Activated T-helper 2 cell treated with anti-CD3 and anti-CD28 coated beads, Interferon-gamma antibody, Interleukin-2, Interleukin-4, amounts not matched to agents 10 μg/mL and 5 μg/mL and 100 μg/mL, durations not matched to agents 14 hours and 24 hours and 36 hours (primary cell): ENCODE measurements at regions not wholly inside any gene's neighbourhood (a gene's known extent, or its start where the extent isn't known, plus 50 kb on each side); places are given as distances from the start of the nearest gene placed in this dataset.
"Not testable (repeated sequence)": the region's sequence is repeated elsewhere in the genome, so short reads cannot be mapped to it uniquely, and the experiment has no call there.

ENCODE experiments used
- DNase-seq: peaks from one replicate; pipeline ENCODE4 v3.0.0; 2021; ENCODE audit warnings: low spot score
- H3K27ac Mint-ChIP-seq: one replicate; pipeline ENCODE4 v1.8.0; 2021; ENCODE audit warnings: mixed read lengths
- H3K27me3 Mint-ChIP-seq: one replicate; pipeline ENCODE4 v1.8.0; 2021; ENCODE audit warnings: low read depth, mixed read lengths
- H3K36me3 Mint-ChIP-seq: one replicate; pipeline ENCODE4 v1.8.0; 2021; ENCODE audit warnings: low read depth, mixed read lengths
- H3K4me1 Mint-ChIP-seq: one replicate; pipeline ENCODE4 v1.8.0; 2021; ENCODE audit warnings: low read depth, mixed read lengths
- H3K4me3 Mint-ChIP-seq: one replicate; pipeline ENCODE4 v1.8.0; 2021; ENCODE audit warnings: low read depth, mild to moderate bottlenecking, moderate library complexity, mixed read lengths
- H3K9me3 Mint-ChIP-seq: one replicate; pipeline ENCODE4 v1.8.0; 2021; ENCODE audit warnings: mixed read lengths
- intact Hi-C: fragments of 100-400 bp; cut with micrococcal nuclease; formaldehyde crosslinking; loops from one replicate; pipeline ENCODE4 v1.15.1; 2023

DNA sequence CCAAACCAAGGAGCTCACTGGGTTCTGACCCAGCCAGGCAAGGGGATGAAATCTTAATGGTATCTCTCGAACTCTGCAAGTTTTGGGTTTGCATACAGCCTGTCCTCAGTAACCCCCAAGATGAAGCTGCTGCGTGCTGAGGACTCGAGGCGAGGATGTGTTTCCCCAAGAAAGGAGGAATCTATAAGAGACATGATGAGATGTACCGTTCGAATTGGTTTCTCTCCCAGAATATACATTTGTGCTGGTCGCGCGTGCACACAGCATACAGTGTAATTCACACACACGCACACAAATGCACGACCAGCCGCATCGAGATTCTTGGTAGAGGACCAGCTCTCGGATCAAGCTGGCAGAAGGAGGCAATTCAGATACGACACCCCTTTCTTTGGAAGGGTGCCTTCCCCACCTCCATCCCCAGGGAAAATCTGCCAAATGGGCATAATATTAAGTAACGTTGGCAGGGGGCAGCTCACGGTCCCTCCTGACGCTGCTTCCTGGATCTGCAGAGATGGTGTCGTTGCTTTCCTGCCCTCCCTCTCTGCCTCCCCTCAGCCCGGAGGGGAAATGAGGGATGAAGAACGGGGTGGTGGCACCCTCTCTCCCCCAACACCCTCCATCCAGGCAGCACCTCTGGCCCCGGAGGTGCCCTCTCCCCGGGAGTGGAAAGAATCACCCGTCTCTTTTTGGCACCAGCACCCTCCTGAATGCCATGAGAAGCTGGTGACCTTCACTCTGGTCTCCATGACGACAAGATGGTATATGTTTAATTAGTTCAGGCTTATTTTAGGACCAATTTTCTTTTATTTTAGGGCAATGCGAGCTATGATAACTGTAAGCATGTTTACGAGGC, 310.2 kb downstream of the ZNF536 start:
- Mint-ChIP-seq H3K27ac (no peak overlapping the region), H3K9me3 (no peaks in the 10 kb centered on the region), H3K36me3 (no peaks in the 10 kb centered on the region), H3K4me3 (no peak overlapping the region), H3K27me3 (peaks cover 11% of the 10 kb centered on the region), H3K4me1 (no peaks in the 10 kb centered on the region)
- intact Hi-C loops = no loop called here
- no peak for DNase-seq

DNA sequence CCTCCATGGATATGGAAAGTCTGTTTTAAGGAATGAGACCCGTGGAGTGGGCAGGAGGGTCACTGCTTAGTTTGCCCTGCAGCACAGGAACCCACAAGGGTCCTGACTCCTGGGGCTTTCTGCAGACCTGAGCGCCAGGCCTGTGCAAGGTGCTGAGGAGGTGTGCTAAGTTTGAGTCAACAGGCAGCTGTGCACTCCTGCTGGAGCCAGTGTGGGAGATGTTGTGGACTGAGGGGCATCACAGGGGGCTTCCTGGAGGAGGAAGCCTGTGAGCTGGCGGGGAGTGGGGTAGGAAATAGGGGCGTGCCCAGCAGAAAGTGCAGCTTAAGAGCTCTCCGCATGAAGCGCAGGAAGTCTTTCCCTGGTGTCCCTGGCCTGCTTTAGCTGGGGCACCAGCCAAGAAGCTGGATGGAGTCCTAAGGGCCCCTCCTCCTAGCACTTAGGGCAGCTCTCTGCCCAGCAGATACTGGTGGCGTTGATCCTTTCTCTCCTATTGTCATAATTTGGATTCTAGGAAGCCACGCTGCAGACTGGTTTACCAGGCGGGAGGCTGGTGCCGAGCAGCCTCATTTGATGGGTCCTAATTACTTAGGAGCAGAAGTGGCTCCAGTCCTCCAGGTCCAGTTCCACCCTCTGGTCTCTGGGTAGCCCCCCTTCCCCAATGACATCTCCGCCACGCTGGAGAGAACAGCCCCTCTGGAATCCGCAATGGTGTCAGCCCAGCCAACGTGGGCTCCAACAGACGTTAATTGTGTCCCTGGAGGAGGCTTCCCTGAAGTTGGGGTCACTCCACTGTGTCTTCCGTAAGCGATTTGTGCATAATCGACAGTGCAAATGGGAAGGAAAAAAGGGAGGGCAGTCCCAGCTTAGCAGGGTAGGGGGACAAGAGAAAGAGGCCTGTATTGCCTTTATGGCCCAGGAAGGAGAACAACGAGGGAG, 309.2 kb downstream of the ZNF536 start:
- DNase-seq = no peak
- Mint-ChIP-seq H3K4me1 (no peaks in the 10 kb centered on the region), H3K36me3 (no peaks in the 10 kb centered on the region), H3K4me3 (no peak overlapping the region), H3K27me3 (peaks cover 4% of the 10 kb centered on the region), H3K27ac (no peak overlapping the region), H3K9me3 (no peaks in the 10 kb centered on the region)
- intact Hi-C loops = no loop called here

GRCh38 chr19:30680399-30680798, 308.2 kb downstream of the ZNF536 start:
- H3K4me3 Mint-ChIP-seq, intact Hi-C loops, H3K27ac Mint-ChIP-seq, H3K36me3 Mint-ChIP-seq, DNase-seq, H3K27me3 Mint-ChIP-seq, H3K4me1 Mint-ChIP-seq, H3K9me3 Mint-ChIP-seq: not testable (repeated sequence)

DNA sequence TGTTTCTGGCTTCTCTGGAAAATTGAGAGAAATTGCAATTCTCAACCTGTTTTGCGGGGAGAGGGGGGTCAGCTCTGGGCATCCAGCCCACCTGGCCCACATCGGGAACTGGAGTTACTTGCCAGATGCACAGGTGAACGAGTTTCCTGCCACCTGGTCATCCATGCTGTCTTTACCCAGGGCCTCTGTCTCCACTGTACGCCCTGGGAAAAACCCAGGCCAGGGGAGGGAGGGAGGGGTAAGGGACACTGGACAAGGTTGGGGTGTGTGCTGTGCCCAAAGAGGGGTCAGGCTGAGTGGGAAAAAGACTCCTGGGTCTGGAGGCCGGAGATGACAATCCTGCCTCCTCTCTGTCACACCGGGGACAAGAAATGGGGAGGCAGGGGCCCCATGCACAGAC, 307.6 kb downstream of the ZNF536 start:
- no peak overlapping the region for H3K4me3 Mint-ChIP-seq
- no peaks in the 10 kb centered on the region for H3K9me3 Mint-ChIP-seq
- no peak overlapping the region for H3K27ac Mint-ChIP-seq
- H3K4me1 Mint-ChIP-seq = no peaks in the 10 kb centered on the region
- DNase-seq = no peak
- intact Hi-C loops = no loop called here
- H3K36me3 Mint-ChIP-seq = no peaks in the 10 kb centered on the region
- peaks cover 4% of the 10 kb centered on the region for H3K27me3 Mint-ChIP-seq

GRCh38 chr19:30679153-30679702, 307.0 kb downstream of the ZNF536 start:
- no peak overlapping the region for H3K4me3 Mint-ChIP-seq
- H3K36me3 Mint-ChIP-seq = no peaks in the 10 kb centered on the region
- peaks cover 4% of the 10 kb centered on the region for H3K27me3 Mint-ChIP-seq
- no peak for DNase-seq
- H3K4me1 Mint-ChIP-seq = no peaks in the 10 kb centered on the region
- no peak overlapping the region for H3K27ac Mint-ChIP-seq
- intact Hi-C loops = no loop called here
- H3K9me3 Mint-ChIP-seq = no peaks in the 10 kb centered on the region

DNA sequence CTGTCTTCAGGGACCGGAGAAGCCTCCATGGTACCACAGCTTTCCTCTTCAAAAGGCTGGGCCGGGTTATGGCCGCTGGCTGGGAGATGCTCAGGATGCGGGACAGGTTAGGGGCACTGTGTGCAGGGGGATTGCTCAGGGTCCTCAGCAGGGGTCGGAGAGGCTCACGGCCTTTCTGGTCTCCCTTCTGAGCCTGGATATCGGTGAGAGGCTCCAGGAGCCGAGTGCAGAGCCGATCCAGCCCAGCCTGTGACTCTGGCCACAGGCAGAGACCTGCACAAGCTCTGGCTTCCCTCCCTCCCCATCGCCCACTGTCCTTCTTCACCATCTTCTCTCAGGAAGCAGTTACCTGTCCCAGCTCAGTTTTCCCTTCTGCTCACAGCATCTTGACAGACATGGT, 306.0 kb downstream of the ZNF536 start:
- no peaks in the 10 kb centered on the region for H3K9me3 Mint-ChIP-seq
- H3K4me3 Mint-ChIP-seq = no peak overlapping the region
- intact Hi-C loops = no loop called here
- no peaks in the 10 kb centered on the region for H3K4me1 Mint-ChIP-seq
- H3K27me3 Mint-ChIP-seq = peaks cover 2% of the 10 kb centered on the region
- H3K27ac Mint-ChIP-seq = no peak overlapping the region
- no peaks in the 10 kb centered on the region for H3K36me3 Mint-ChIP-seq
- no peak for DNase-seq

DNA sequence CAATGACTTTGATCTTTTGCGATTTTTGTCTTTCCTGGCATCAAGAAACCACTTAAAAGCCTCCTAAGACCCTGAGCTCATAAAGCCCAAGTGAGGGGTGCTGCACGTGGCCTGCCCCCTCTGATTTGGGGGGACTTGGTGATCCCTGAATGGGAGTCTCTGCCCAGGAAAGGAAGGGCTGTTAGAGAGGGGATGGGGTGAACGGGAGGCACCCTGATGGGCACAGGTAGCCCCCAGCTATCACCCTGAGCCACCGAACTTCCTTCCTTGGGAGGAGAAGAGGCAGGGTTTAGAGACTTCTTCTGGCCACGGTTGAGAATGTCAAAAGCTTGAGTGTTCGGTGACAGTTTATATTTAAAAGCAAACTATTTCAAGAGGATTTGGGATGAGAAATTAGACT, 305.5 kb downstream of the ZNF536 start:
- no peak overlapping the region for H3K27ac Mint-ChIP-seq
- no peaks in the 10 kb centered on the region for H3K9me3 Mint-ChIP-seq
- no peaks in the 10 kb centered on the region for H3K36me3 Mint-ChIP-seq
- H3K4me1 Mint-ChIP-seq = no peaks in the 10 kb centered on the region
- H3K27me3 Mint-ChIP-seq = no peaks in the 10 kb centered on the region
- no peak overlapping the region for H3K4me3 Mint-ChIP-seq
- no peak for DNase-seq
- intact Hi-C loops = no loop called here

DNA sequence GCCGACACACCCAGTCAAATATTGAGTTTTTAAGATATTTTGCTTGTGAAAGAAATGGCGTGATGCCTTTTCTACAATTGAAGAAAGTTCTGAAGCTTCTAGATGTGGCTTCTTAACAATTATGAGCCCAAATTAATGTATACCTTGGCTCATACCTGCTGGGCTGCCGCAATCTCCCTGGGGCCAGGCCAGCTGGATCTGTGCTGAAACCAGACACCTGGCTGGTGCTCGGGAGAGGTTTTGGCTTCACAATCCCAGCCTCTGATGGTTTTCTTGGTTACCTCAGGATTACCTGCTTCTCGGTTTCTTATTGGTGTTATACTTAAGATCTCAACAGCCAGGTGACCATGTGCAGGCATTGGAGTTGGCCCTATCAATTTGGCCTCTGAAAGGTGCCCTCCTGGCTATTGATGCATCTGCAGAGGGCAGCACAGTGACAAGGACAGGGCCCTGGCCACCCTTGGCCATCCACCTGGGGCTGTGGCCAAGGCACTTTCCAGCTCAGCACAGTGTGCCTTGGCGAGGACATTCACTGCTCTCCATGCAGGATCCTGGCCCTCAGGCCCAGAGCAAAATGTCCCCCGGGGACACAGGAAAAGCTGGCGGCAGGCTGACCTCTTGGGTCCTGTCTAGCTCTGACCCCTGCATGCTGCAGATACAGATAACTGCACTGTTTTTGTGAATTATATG, 305.0 kb downstream of the ZNF536 start:
- DNase-seq = no peak
- intact Hi-C loops = no loop called here
- H3K27me3 Mint-ChIP-seq = no peaks in the 10 kb centered on the region
- H3K4me1 Mint-ChIP-seq = no peaks in the 10 kb centered on the region
- H3K36me3 Mint-ChIP-seq = no peaks in the 10 kb centered on the region
- H3K27ac Mint-ChIP-seq = no peak overlapping the region
- no peaks in the 10 kb centered on the region for H3K9me3 Mint-ChIP-seq
- H3K4me3 Mint-ChIP-seq = no peak overlapping the region

DNA sequence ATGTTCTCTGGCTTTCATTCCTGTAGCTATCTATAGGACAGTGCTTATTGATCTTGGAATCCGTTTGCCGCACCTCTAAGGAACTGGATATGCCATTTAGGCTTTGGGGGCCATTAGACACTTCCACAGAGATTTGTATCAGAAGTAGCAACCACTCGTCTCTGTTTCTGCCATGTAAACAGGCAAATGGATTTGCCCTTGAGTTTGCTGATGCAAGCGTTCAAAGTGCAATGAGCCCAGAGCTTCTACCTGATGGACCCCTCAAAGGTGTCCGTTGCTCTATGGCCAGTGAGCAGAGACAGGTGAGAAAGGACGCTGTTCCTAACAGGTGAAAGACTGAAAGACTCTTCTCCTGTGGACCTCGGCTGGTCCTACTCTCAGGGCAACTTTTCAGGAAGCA, 302.9 kb downstream of the ZNF536 start:
- intact Hi-C loops = no loop called here
- Mint-ChIP-seq H3K27ac (no peak overlapping the region), H3K9me3 (no peaks in the 10 kb centered on the region)

GRCh38 chr19:30674656-30675055, 302.5 kb downstream of the ZNF536 start:
- H3K4me3 Mint-ChIP-seq = no peak overlapping the region

More for the DNA sequence above, 302.9 kb downstream of the ZNF536 start:
- H3K36me3 Mint-ChIP-seq = no peaks in the 10 kb centered on the region
- no peaks in the 10 kb centered on the region for H3K27me3 Mint-ChIP-seq
- no peaks in the 10 kb centered on the region for H3K4me1 Mint-ChIP-seq
- no peak overlapping the region for H3K4me3 Mint-ChIP-seq
- DNase-seq = no peak

DNA sequence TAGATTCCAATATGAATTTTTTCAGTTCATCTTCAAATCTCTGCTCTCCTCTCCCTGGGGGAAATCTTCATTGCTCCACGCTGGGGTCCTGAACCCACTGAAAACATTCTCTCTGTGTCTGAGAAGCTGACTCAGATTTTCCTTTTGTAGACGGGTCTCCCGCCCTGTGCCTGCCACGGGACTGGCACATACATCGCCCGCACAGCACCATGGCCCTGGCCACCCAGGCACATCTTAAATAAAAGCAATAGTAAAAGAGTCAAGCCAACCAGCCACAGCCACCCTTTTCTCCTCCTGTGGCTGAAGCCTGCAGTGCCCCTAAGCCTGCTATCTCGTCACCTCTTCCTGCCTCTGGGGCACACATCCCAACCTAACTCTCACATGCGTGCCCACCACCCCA, 301.2 kb downstream of the ZNF536 start:
- Mint-ChIP-seq H3K27ac (no peak overlapping the region), H3K36me3 (no peaks in the 10 kb centered on the region), H3K27me3 (no peaks in the 10 kb centered on the region), H3K9me3 (no peaks in the 10 kb centered on the region), H3K4me1 (no peaks in the 10 kb centered on the region), H3K4me3 (no peak overlapping the region)
- intact Hi-C loops = no loop called here
- DNase-seq = no peak

More at GRCh38 chr19:30674656-30675055, 302.5 kb downstream of the ZNF536 start:
- Mint-ChIP-seq H3K27ac (no peak overlapping the region), H3K9me3 (no peaks in the 10 kb centered on the region), H3K4me1 (no peaks in the 10 kb centered on the region), H3K27me3 (no peaks in the 10 kb centered on the region), H3K36me3 (no peaks in the 10 kb centered on the region)
- intact Hi-C loops = no loop called here
- no peak for DNase-seq

GRCh38 chr19:30672926-30673325, 300.7 kb downstream of the ZNF536 start:
- no peaks in the 10 kb centered on the region for H3K4me1 Mint-ChIP-seq
- DNase-seq = no peak
- no peaks in the 10 kb centered on the region for H3K27me3 Mint-ChIP-seq
- H3K9me3 Mint-ChIP-seq = no peaks in the 10 kb centered on the region
- H3K36me3 Mint-ChIP-seq = no peaks in the 10 kb centered on the region
- H3K27ac Mint-ChIP-seq = no peak overlapping the region
- intact Hi-C loops = no loop called here
- no peak overlapping the region for H3K4me3 Mint-ChIP-seq
